Lower lobe of right lung (tissue), 2 donors: ENCODE measurements at regions not wholly inside any gene's neighbourhood (a gene's known extent, or its start where the extent isn't known, plus 50 kb on each side); places are given as distances from the start of the nearest gene placed in this dataset.

Source experiments
- ATAC-seq, 2 donors: fragments of 200-7000 bp; cut with Tn5 transposase; one replicate each; pipeline ENCODE4 v1.9.1; 2020 to 2022; ENCODE audit warnings: mild to moderate bottlenecking in 2 of 2, moderate library complexity in 2 of 2
- DNase-seq: peaks from one replicate; pipeline ENCODE4 v3.0.0-alpha.2; 2020
- H3K27ac ChIP-seq: fragments of 200-600 bp; one replicate; pipeline ENCODE4 v1.8.0; 2022
- H3K27me3 ChIP-seq: fragments of 200-600 bp; one replicate; pipeline ENCODE4 v1.8.0; 2022; ENCODE audit warnings: low read depth
- H3K36me3 ChIP-seq: fragments of 200-600 bp; one replicate; pipeline ENCODE4 v1.8.0; 2022; ENCODE audit warnings: mild to moderate bottlenecking
- H3K4me1 ChIP-seq: fragments of 200-600 bp; one replicate; pipeline ENCODE4 v1.8.0; 2022
- H3K4me3 ChIP-seq: fragments of 200-600 bp; one replicate; pipeline ENCODE4 v1.8.0; 2022; ENCODE audit warnings: mild to moderate bottlenecking
- H3K9me3 ChIP-seq: fragments of 200-600 bp; one replicate; pipeline ENCODE4 v1.8.0; 2022
- intact Hi-C: fragments of 100-400 bp; cut with DNase I; formaldehyde crosslinking; loops from one replicate; pipeline ENCODE4 v1.11.0; 2022
- TF ChIP-seq, protein P1 (sequence below): fragments of 200-600 bp; IDR thresholded peaks from one replicate; pipeline ENCODE4 v1.8.0; 2022; ENCODE audit warnings: antibody characterized with exemption, mild to moderate bottlenecking
- donor health status: DM: no; HTN: yes; CAD: no; lungs with severe emphysema.

DNA sequence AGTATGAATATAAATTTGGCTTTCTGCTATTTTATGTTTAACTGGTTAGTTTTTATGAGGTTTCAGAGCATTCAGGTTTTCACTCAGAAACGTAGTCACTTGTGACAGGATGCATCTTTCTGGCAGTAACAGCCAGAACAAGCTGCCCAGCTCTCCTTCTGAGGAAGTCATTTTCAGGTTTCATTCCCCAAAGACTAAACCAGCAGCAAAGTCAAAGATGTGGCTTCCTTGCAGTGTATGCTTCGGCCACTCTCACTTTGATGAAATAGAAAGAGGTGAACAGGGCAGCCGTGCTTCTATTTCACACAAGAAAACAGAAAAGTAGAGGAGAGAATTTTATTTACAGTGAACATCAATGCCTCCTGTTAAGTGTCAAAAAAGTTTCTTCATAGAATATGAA, 469.1 kb downstream of the BTBD3 start:
- intact Hi-C loops = no loop called here

DNA sequence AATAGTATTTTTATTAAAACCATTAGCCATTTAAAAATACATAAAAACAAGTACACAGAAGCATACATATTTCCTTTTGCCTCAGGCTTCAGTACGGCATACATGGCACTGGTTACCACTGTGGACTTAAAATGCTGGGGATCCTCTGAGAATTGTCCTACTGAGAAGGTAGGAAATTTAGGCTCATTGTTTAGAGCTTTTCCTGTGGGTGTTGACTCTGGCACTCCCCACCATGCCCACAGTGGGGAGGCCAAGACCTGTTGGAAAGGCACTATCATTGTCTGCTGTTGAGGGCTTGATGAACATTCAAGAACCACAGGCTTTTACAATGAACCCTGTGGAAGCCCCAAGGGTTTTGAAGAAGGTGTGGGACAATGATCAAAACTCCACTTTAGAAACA, 473.4 kb downstream of the BTBD3 start:
- Histone ChIP-seq H3K36me3 (no peaks in the 10 kb centered on the region), H3K27ac (no peak overlapping the region), H3K4me1 (no peaks in the 10 kb centered on the region), H3K9me3 (no peaks in the 10 kb centered on the region), H3K4me3 (no peak overlapping the region), H3K27me3 (no peaks in the 10 kb centered on the region)
- intact Hi-C loops = no loop called here
- ATAC-seq (no peak), DNase-seq (no peak)
- TF ChIP-seq, protein P1, sequence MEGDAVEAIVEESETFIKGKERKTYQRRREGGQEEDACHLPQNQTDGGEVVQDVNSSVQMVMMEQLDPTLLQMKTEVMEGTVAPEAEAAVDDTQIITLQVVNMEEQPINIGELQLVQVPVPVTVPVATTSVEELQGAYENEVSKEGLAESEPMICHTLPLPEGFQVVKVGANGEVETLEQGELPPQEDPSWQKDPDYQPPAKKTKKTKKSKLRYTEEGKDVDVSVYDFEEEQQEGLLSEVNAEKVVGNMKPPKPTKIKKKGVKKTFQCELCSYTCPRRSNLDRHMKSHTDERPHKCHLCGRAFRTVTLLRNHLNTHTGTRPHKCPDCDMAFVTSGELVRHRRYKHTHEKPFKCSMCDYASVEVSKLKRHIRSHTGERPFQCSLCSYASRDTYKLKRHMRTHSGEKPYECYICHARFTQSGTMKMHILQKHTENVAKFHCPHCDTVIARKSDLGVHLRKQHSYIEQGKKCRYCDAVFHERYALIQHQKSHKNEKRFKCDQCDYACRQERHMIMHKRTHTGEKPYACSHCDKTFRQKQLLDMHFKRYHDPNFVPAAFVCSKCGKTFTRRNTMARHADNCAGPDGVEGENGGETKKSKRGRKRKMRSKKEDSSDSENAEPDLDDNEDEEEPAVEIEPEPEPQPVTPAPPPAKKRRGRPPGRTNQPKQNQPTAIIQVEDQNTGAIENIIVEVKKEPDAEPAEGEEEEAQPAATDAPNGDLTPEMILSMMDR = no peak

More for the DNA sequence above, 469.1 kb downstream of the BTBD3 start:
- H3K4me1 ChIP-seq = peaks cover 4% of the 10 kb centered on the region
- TF ChIP-seq, protein P1 = no peak
- no peak overlapping the region for H3K27ac ChIP-seq
- no peaks in the 10 kb centered on the region for H3K9me3 ChIP-seq
- H3K36me3 ChIP-seq = no peaks in the 10 kb centered on the region
- H3K27me3 ChIP-seq = no peaks in the 10 kb centered on the region
- no peak overlapping the region for H3K4me3 ChIP-seq
- ATAC-seq = no peak
- DNase-seq = no peak

DNA sequence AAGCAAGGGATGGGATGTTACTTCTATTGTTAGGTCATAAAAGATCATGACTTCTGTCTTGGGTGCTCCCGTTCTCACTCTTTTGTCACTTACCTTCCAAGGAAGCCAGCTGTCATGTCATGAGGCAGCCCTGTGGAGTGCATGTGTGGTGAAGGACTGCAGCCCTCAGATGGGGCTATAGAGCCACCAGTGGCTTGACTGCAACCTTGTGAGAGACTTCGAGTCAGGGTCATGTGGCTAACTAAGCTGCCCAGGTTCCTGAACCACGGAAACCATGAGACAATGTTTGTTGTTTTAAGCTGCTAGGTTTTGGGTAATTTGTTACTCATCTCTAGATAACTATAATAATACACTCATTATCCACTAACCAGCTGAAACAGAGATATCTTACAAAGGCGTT, 477.1 kb downstream of the BTBD3 start:
- no peak overlapping the region for H3K4me3 ChIP-seq
- no peaks in the 10 kb centered on the region for H3K27me3 ChIP-seq
- DNase-seq = no peak
- no peaks in the 10 kb centered on the region for H3K9me3 ChIP-seq
- H3K36me3 ChIP-seq = no peaks in the 10 kb centered on the region
- H3K4me1 ChIP-seq = no peaks in the 10 kb centered on the region
- peak in 1 of 2 donors; percentile 32 for ATAC-seq
- H3K27ac ChIP-seq = no peak overlapping the region
- TF ChIP-seq, protein P1 = no peak
- intact Hi-C loops = no loop called here

DNA sequence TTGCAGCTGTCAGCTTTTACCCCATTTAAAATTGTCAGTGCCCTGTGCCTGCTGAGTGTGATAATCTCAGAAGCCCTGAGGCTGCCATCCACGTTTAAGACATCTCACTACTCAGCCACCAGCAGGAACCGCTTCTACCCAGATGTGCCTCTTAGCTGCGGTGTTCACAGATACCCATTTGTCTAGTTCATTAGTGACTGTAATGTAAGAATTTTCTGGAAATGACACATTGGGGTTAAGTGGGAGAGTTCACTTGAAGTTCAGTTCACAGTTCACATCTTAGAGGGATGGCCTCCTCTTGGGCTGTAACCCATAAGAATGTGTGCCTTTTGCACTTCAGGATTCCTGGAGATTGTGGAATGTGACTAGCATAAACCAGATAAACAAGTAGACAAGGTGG, 477.7 kb downstream of the BTBD3 start:
- H3K27me3 ChIP-seq = no peaks in the 10 kb centered on the region
- no peak for DNase-seq
- H3K27ac ChIP-seq = no peak overlapping the region

DNA sequence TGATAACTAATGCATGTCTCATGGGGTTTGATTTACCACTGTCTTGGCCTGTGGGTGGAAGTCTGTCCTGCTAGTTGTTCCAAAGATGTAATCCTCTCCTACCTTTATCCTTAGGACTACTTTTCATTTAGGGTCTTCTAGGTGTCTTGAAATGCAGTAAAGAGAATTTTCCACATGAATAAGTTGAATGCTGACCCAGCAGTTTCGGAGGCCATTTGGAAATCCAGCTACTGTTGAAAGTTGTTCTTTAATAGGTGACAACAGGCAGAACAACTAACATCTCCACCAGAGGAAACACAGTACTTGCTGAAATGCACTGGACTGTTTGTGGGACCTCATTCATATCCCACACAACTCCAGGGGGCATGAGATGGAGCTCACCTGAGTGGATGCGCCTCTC, 478.1 kb downstream of the BTBD3 start:
- Histone ChIP-seq H3K27ac (no peak overlapping the region), H3K4me3 (no peak overlapping the region), H3K9me3 (no peaks in the 10 kb centered on the region), H3K4me1 (no peaks in the 10 kb centered on the region), H3K36me3 (no peaks in the 10 kb centered on the region), H3K27me3 (no peaks in the 10 kb centered on the region)
- ATAC-seq (no peak), DNase-seq (no peak)
- TF ChIP-seq, protein P1 = no peak
- intact Hi-C loops = no loop called here

More for the DNA sequence above, 477.7 kb downstream of the BTBD3 start:
- Histone ChIP-seq H3K36me3 (no peaks in the 10 kb centered on the region), H3K4me3 (no peak overlapping the region), H3K4me1 (no peaks in the 10 kb centered on the region), H3K9me3 (no peaks in the 10 kb centered on the region)
- TF ChIP-seq, protein P1 = no peak
- ATAC-seq = peak in 1 of 2 donors; percentile 52
- intact Hi-C loops = no loop called here
